PC-3 (cell line): ENCODE measurements at regions not wholly inside any gene's neighbourhood (a gene's known extent, or its start where the extent isn't known, plus 50 kb on each side); places are given as distances from the start of the nearest gene placed in this dataset.

Experiments
- EZH2 ChIP-seq: fragments of 300-600 bp; sonication (generic); IDR thresholded peaks from one replicate; pipeline ENCODE4 v1.6.1; 2017; ENCODE audit warnings: antibody characterized with exemption, mild to moderate bottlenecking, low read length; ENCODE audit not compliant: unreplicated experiment
- EZH2phosphoT487 ChIP-seq: fragments of 300-600 bp; sonication (generic); IDR thresholded peaks from 2 replicates; pipeline ENCODE4 v1.6.1; 2018; ENCODE audit warnings: mild to moderate bottlenecking, antibody characterized with exemption, low read length, borderline replicate concordance
- TF ChIP-seq, protein P1 (sequence below): fragments of 300-600 bp; sonication (generic); conservative IDR thresholded peaks from 2 replicates; pipeline ENCODE4 v1.5.1; 2017; ENCODE audit warnings: antibody characterized with exemption, low read depth, mild to moderate bottlenecking, low read length

DNA sequence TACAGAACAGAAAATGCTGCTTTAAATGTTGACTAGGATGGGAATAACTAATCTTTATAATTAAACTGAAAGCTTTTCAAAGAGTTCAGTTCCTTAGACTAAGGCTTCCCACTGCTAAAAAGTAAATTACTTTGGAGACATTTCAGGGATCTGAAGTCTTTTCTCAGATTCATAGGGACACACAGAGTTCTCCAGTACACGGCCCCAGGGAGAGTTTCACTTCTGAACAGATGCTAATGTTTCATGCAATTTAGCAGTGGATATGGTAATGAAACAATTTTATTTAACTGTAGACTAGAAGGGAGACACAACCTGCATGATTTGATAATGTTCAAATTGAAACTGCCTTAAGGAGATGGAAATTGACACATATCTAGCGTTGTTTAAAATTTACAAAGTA lies 1282.6 kb downstream of the NCAM2 start:
- TF ChIP-seq EZH2: no peak
- TF ChIP-seq, protein P1, sequence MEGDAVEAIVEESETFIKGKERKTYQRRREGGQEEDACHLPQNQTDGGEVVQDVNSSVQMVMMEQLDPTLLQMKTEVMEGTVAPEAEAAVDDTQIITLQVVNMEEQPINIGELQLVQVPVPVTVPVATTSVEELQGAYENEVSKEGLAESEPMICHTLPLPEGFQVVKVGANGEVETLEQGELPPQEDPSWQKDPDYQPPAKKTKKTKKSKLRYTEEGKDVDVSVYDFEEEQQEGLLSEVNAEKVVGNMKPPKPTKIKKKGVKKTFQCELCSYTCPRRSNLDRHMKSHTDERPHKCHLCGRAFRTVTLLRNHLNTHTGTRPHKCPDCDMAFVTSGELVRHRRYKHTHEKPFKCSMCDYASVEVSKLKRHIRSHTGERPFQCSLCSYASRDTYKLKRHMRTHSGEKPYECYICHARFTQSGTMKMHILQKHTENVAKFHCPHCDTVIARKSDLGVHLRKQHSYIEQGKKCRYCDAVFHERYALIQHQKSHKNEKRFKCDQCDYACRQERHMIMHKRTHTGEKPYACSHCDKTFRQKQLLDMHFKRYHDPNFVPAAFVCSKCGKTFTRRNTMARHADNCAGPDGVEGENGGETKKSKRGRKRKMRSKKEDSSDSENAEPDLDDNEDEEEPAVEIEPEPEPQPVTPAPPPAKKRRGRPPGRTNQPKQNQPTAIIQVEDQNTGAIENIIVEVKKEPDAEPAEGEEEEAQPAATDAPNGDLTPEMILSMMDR: no peak
- TF ChIP-seq EZH2phosphoT487: no peak
